ENCODE measurements at regions not wholly inside any gene's neighbourhood (a gene's known extent, or its start where the extent isn't known, plus 50 kb on each side); places are given as distances from the start of the nearest gene placed in this dataset.

DNA sequence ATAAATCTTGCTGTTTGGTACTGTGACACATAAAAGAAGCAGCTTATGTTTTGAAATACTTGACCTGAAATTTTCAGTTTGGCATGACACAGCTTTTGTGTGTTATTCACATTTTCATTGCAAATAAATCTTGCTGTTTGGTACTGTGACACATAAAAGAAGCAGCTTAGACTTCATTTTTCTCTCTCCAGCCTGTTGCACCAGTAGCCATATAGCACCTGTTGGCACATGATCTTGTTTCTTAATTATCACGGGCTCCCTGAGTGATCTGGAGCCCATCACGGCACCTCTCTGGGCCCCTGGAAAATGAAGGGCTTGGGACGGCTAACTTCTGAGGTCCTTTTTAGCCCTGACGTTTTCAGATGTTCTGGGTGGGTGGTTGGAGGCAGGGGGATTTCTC lies 77.4 kb upstream of the SLCO3A1 start:
- TF ChIP-seq, protein P1, sequence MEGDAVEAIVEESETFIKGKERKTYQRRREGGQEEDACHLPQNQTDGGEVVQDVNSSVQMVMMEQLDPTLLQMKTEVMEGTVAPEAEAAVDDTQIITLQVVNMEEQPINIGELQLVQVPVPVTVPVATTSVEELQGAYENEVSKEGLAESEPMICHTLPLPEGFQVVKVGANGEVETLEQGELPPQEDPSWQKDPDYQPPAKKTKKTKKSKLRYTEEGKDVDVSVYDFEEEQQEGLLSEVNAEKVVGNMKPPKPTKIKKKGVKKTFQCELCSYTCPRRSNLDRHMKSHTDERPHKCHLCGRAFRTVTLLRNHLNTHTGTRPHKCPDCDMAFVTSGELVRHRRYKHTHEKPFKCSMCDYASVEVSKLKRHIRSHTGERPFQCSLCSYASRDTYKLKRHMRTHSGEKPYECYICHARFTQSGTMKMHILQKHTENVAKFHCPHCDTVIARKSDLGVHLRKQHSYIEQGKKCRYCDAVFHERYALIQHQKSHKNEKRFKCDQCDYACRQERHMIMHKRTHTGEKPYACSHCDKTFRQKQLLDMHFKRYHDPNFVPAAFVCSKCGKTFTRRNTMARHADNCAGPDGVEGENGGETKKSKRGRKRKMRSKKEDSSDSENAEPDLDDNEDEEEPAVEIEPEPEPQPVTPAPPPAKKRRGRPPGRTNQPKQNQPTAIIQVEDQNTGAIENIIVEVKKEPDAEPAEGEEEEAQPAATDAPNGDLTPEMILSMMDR (IDR thresholded peaks at IDR 0.05; ENCODE audit: low read depth, low read length, missing input control), result no peak
- no peak for TF ChIP-seq TAF1 (conservative IDR thresholded peaks at IDR 0.05)
- TF ChIP-seq YY1 (IDR thresholded peaks at IDR 0.05), result no peak
- TF ChIP-seq RAD21 (IDR thresholded peaks at IDR 0.05), result no peak
- TF ChIP-seq, protein P2, sequence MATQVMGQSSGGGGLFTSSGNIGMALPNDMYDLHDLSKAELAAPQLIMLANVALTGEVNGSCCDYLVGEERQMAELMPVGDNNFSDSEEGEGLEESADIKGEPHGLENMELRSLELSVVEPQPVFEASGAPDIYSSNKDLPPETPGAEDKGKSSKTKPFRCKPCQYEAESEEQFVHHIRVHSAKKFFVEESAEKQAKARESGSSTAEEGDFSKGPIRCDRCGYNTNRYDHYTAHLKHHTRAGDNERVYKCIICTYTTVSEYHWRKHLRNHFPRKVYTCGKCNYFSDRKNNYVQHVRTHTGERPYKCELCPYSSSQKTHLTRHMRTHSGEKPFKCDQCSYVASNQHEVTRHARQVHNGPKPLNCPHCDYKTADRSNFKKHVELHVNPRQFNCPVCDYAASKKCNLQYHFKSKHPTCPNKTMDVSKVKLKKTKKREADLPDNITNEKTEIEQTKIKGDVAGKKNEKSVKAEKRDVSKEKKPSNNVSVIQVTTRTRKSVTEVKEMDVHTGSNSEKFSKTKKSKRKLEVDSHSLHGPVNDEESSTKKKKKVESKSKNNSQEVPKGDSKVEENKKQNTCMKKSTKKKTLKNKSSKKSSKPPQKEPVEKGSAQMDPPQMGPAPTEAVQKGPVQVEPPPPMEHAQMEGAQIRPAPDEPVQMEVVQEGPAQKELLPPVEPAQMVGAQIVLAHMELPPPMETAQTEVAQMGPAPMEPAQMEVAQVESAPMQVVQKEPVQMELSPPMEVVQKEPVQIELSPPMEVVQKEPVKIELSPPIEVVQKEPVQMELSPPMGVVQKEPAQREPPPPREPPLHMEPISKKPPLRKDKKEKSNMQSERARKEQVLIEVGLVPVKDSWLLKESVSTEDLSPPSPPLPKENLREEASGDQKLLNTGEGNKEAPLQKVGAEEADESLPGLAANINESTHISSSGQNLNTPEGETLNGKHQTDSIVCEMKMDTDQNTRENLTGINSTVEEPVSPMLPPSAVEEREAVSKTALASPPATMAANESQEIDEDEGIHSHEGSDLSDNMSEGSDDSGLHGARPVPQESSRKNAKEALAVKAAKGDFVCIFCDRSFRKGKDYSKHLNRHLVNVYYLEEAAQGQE (IDR thresholded peaks at IDR 0.05), result no peak
